ENCODE measurements at regions not wholly inside any gene's neighbourhood (a gene's known extent, or its start where the extent isn't known, plus 50 kb on each side); places are given as distances from the start of the nearest gene placed in this dataset.

- no peak for TF ChIP-seq CTCF (IDR thresholded peaks at IDR 0.05; ENCODE audit: low read depth, low read length)
- TF ChIP-seq POLR2A (IDR thresholded peaks at IDR 0.05; ENCODE audit: extremely low read depth, insufficient read length) = no peak
- no peak for TF ChIP-seq MAX (IDR thresholded peaks at IDR 0.05; ENCODE audit: low read depth, low read length)
- no peak for TF ChIP-seq MYC (IDR thresholded peaks at IDR 0.05; ENCODE audit: low read depth, low read length)
Observed at GRCh38 chr11:76280151-76280881, 74.0 kb upstream of the WNT11 start.
